ENCODE measurements at regions not wholly inside any gene's neighbourhood (a gene's known extent, or its start where the extent isn't known, plus 50 kb on each side); places are given as distances from the start of the nearest gene placed in this dataset.

GRCh38 chr10:4749271-4749574 is 76.8 kb upstream of the AKR1E2 start:
- Histone ChIP-seq H3K9me3 (ENCODE audit: control extremely low read depth in 1 of 3, control insufficient read depth in 2 of 3, insufficient read depth in 1 of 3, low read length in 2 of 3) (no peaks in the 10 kb centered on the region), H3K4me2 (replicated peaks; ENCODE audit: low read depth, low read length, poor library complexity, severe bottlenecking) (no peak overlapping the region), H3K27me3 (replicated peaks in 1 of 4; ENCODE audit: control extremely low read depth in 1 of 4, control insufficient read depth in 3 of 4, insufficient read depth in 4 of 4, low read length in 3 of 4) (peaks cover 0 to 10% (median 0%) of the 10 kb centered on the region in 4 experiments), H3K4me3 (ENCODE audit: control extremely low read depth in 1 of 5, extremely low read depth in 1 of 5, insufficient read depth in 1 of 5, low read depth in 2 of 5, low read length in 4 of 5) (no peak overlapping the region), H4K20me1 (ENCODE audit: control insufficient read depth, insufficient read depth, low read length, poor library complexity, severe bottlenecking) (no peaks in the 10 kb centered on the region), H3K9ac (ENCODE audit: low read length) (no peak overlapping the region), H3K79me2 (ENCODE audit: control insufficient read depth, insufficient read depth, low read length) (no peaks in the 10 kb centered on the region), H3K27ac (ENCODE audit: low read length in 2 of 2) (no peak overlapping the region), H2AFZ (ENCODE audit: insufficient read depth, low read depth, low read length, poor library complexity, severe bottlenecking) (no peak overlapping the region), H3K4me1 (ENCODE audit: control insufficient read depth in 2 of 2, insufficient read depth in 2 of 2, low read length in 2 of 2) (no peaks in the 10 kb centered on the region), H3K36me3 (replicated peaks in 1 of 2; ENCODE audit: control extremely low read depth in 1 of 2, control insufficient read depth in 1 of 2, extremely low read depth in 1 of 2, insufficient read depth in 2 of 2, low read length in 1 of 2) (no peaks in the 10 kb centered on the region)
- Mint-ChIP-seq H3K4me1 (no peaks in the 10 kb centered on the region), H3K9me3 (ENCODE audit: insufficient read depth) (no peaks in the 10 kb centered on the region), H3K27ac (no peak overlapping the region), H3K4me3 (no peak overlapping the region), H3K27me3 (peaks cover 15% of the 10 kb centered on the region)
- intact Hi-C loops (cut with micrococcal nuclease) = no loop called here
- POLR2A ChIA-PET = no interaction called here
- DNase-seq = no peak
- CTCF ChIA-PET = no interaction called here
- 96% methylated on average over 3 of the region's 4 CpGs for WGBS (ENCODE audit: insufficient coverage)
- no peak for ATAC-seq (ENCODE audit: low read depth)
- no peak for TF ChIP-seq CTCF (IDR thresholded peaks at IDR 0.05)
- TF ChIP-seq EZH2 (IDR thresholded peaks at IDR 0.05; ENCODE audit: borderline replicate concordance, insufficient read depth, low read depth, low read length, poor library complexity, severe bottlenecking) = no peak

GRCh38 chr10:4748491-4749270 is 77.3 kb upstream of the AKR1E2 start:
- Histone ChIP-seq H3K4me3 (ENCODE audit: control extremely low read depth in 1 of 5, extremely low read depth in 1 of 5, insufficient read depth in 1 of 5, low read depth in 2 of 5, low read length in 4 of 5) (no peak overlapping the region), H3K4me2 (replicated peaks; ENCODE audit: low read depth, low read length, poor library complexity, severe bottlenecking) (no peak overlapping the region), H3K27me3 (replicated peaks in 1 of 4; ENCODE audit: control extremely low read depth in 1 of 4, control insufficient read depth in 3 of 4, insufficient read depth in 4 of 4, low read length in 3 of 4) (peaks cover 0 to 15% (median under 1%) of the 10 kb centered on the region in 4 experiments), H3K9me3 (ENCODE audit: control extremely low read depth in 1 of 3, control insufficient read depth in 2 of 3, insufficient read depth in 1 of 3, low read length in 2 of 3) (peaks cover 0 to 3% (median 0%) of the 10 kb centered on the region in 3 donors), H3K4me1 (ENCODE audit: control insufficient read depth in 2 of 2, insufficient read depth in 2 of 2, low read length in 2 of 2) (no peaks in the 10 kb centered on the region), H3K9ac (ENCODE audit: low read length) (no peak overlapping the region), H3K79me2 (ENCODE audit: control insufficient read depth, insufficient read depth, low read length) (no peaks in the 10 kb centered on the region), H3K36me3 (replicated peaks in 1 of 2; ENCODE audit: control extremely low read depth in 1 of 2, control insufficient read depth in 1 of 2, extremely low read depth in 1 of 2, insufficient read depth in 2 of 2, low read length in 1 of 2) (no peaks in the 10 kb centered on the region), H2AFZ (ENCODE audit: insufficient read depth, low read depth, low read length, poor library complexity, severe bottlenecking) (no peak overlapping the region), H4K20me1 (ENCODE audit: control insufficient read depth, insufficient read depth, low read length, poor library complexity, severe bottlenecking) (no peaks in the 10 kb centered on the region), H3K27ac (ENCODE audit: low read length in 2 of 2) (no peak overlapping the region)
- 30% methylated on average over 1 of the region's 4 CpGs for WGBS (ENCODE audit: insufficient coverage)
- H3K4me1 Mint-ChIP-seq = no peaks in the 10 kb centered on the region
- peaks cover 20% of the 10 kb centered on the region for H3K27me3 Mint-ChIP-seq
- no peak overlapping the region for H3K27ac Mint-ChIP-seq
- no peak overlapping the region for H3K4me3 Mint-ChIP-seq
- ATAC-seq (ENCODE audit: low read depth) (no peak), DNase-seq (no peak)
- intact Hi-C loops (cut with micrococcal nuclease) = no loop called here
- ChIA-PET CTCF (no interaction called here), POLR2A (no interaction called here)
- no peaks in the 10 kb centered on the region for H3K9me3 Mint-ChIP-seq (ENCODE audit: insufficient read depth)
- TF ChIP-seq EZH2 (IDR thresholded peaks at IDR 0.05; ENCODE audit: borderline replicate concordance, insufficient read depth, low read depth, low read length, poor library complexity, severe bottlenecking) (no peak), CTCF (IDR thresholded peaks at IDR 0.05) (no peak)

Data from B cell (primary cell).